ENCODE measurements at regions not wholly inside any gene's neighbourhood (a gene's known extent, or its start where the extent isn't known, plus 50 kb on each side); places are given as distances from the start of the nearest gene placed in this dataset.
"Not testable (repeated sequence)": the region's sequence is repeated elsewhere in the genome, so short reads cannot be mapped to it uniquely, and the experiment has no call there.

- DNase-seq = no peak
Observed at GRCh38 chr1:91148641-91149069, 126.8 kb upstream of the ZNF644 start.

GRCh38 chr1:91141858-91142257 is 120.0 kb upstream of the ZNF644 start:
- no peak for DNase-seq

- no peak for DNase-seq
Observed at GRCh38 chr1:91138959-91139358, 117.1 kb upstream of the ZNF644 start.

GRCh38 chr1:91137173-91137852 is 115.5 kb upstream of the ZNF644 start:
- no peak for DNase-seq

- DNase-seq = no peak
Observed at GRCh38 chr1:91135799-91136198, 114.0 kb upstream of the ZNF644 start.

- no peak for DNase-seq
Observed at GRCh38 chr1:91133248-91133647, 111.4 kb upstream of the ZNF644 start.

GRCh38 chr1:91130256-91130985 is 108.6 kb upstream of the ZNF644 start:
- DNase-seq = no peak

- no peak for DNase-seq
Observed at GRCh38 chr1:91129458-91129857, 107.6 kb upstream of the ZNF644 start.

GRCh38 chr1:91129017-91129416 is 107.2 kb upstream of the ZNF644 start:
- no peak for DNase-seq

- DNase-seq = no peak
Observed at GRCh38 chr1:91124989-91125417, 103.2 kb upstream of the ZNF644 start.

GRCh38 chr1:91124290-91124985 is 102.6 kb upstream of the ZNF644 start:
- DNase-seq = no peak

- no peak for DNase-seq
Observed at GRCh38 chr1:91123773-91124172, 101.9 kb upstream of the ZNF644 start.

- no peak for DNase-seq
Observed at GRCh38 chr1:91123319-91123718, 101.5 kb upstream of the ZNF644 start.

- no peak for DNase-seq
Observed at GRCh38 chr1:91122106-91122717, 100.4 kb upstream of the ZNF644 start.

- no peak for DNase-seq
Observed at GRCh38 chr1:91121366-91121765, 99.5 kb upstream of the ZNF644 start.

GRCh38 chr1:91120936-91121335 is 99.1 kb upstream of the ZNF644 start:
- DNase-seq = no peak

GRCh38 chr1:91120421-91120820 is 98.6 kb upstream of the ZNF644 start:
- no peak for DNase-seq

GRCh38 chr1:91104712-91105111 is 82.9 kb upstream of the ZNF644 start:
- DNase-seq = no peak

GRCh38 chr1:91101328-91101727 is 79.5 kb upstream of the ZNF644 start:
- DNase-seq = no peak

GRCh38 chr1:91099746-91100621 is 78.1 kb upstream of the ZNF644 start:
- no peak for DNase-seq

GRCh38 chr1:91098299-91098906 is 76.6 kb upstream of the ZNF644 start:
- DNase-seq = no peak

- not testable (repeated sequence) for DNase-seq
Observed at GRCh38 chr1:91095321-91095720, 73.5 kb upstream of the ZNF644 start.
